Fibroblast of upper back skin (primary cell): ENCODE measurements at regions not wholly inside any gene's neighbourhood (a gene's known extent, or its start where the extent isn't known, plus 50 kb on each side); places are given as distances from the start of the nearest gene placed in this dataset.
A peak's percentile ranks its signal among the peaks of the same experiment; 100 is the strongest.
"Not testable (repeated sequence)": the region's sequence is repeated elsewhere in the genome, so short reads cannot be mapped to it uniquely, and the experiment has no call there.

ENCODE experiments used
- DNase-seq: peaks from one replicate; pipeline ENCODE4 v3.0.0-alpha.2; 2013

GRCh38 chr6:112591329-112591728 lies 244.2 kb downstream of the RFPL4B start:
- DNase-seq = no peak

GRCh38 chr6:112592159-112592558 lies 245.0 kb downstream of the RFPL4B start:
- peak; percentile 15 for DNase-seq

GRCh38 chr6:112594886-112595594 lies 247.9 kb downstream of the RFPL4B start:
- DNase-seq = peak; percentile 43

GRCh38 chr6:112595841-112596240 lies 248.7 kb downstream of the RFPL4B start:
- no peak for DNase-seq

GRCh38 chr6:112597176-112597575 lies 250.0 kb downstream of the RFPL4B start:
- DNase-seq = no peak

GRCh38 chr6:112600168-112600567 lies 253.0 kb downstream of the RFPL4B start:
- DNase-seq = no peak

- DNase-seq = no peak
Observed at GRCh38 chr6:112603726-112604125, 256.6 kb downstream of the RFPL4B start.

GRCh38 chr6:112606656-112607435 lies 259.7 kb downstream of the RFPL4B start:
- DNase-seq = no peak

GRCh38 chr6:112608925-112609324 lies 261.8 kb downstream of the RFPL4B start:
- DNase-seq = not testable (repeated sequence)

GRCh38 chr6:112613410-112613809 lies 266.3 kb downstream of the RFPL4B start:
- no peak for DNase-seq

- no peak for DNase-seq
Observed at GRCh38 chr6:112618849-112619248, 271.7 kb downstream of the RFPL4B start.

GRCh38 chr6:112620812-112621569 lies 273.9 kb downstream of the RFPL4B start:
- DNase-seq = peak; percentile 61

- no peak for DNase-seq
Observed at GRCh38 chr6:112622036-112622435, 274.9 kb downstream of the RFPL4B start.

GRCh38 chr6:112626468-112627082 lies 279.4 kb downstream of the RFPL4B start:
- DNase-seq = peak; percentile 72

GRCh38 chr6:112634376-112634775 lies 287.2 kb downstream of the RFPL4B start:
- DNase-seq = no peak

GRCh38 chr6:112636650-112637262 lies 289.6 kb downstream of the RFPL4B start:
- DNase-seq = peak; percentile 88

- DNase-seq = peak; percentile 81
Observed at GRCh38 chr6:112639391-112639831, 292.3 kb downstream of the RFPL4B start.

- peak; percentile 94 for DNase-seq
Observed at GRCh38 chr6:112640891-112641290, 293.8 kb downstream of the RFPL4B start.

GRCh38 chr6:112649853-112650252 lies 302.7 kb downstream of the RFPL4B start:
- no peak for DNase-seq

GRCh38 chr6:112651239-112651638 lies 304.1 kb downstream of the RFPL4B start:
- DNase-seq = no peak

GRCh38 chr6:112659912-112660311 lies 312.8 kb downstream of the RFPL4B start:
- no peak for DNase-seq

- DNase-seq = no peak
Observed at GRCh38 chr6:112660626-112661025, 313.5 kb downstream of the RFPL4B start.

- DNase-seq = no peak
Observed at GRCh38 chr6:112663698-112664097, 316.6 kb downstream of the RFPL4B start.
